B cell (primary cell): ENCODE measurements at regions not wholly inside any gene's neighbourhood (a gene's known extent, or its start where the extent isn't known, plus 50 kb on each side); places are given as distances from the start of the nearest gene placed in this dataset.

Experiments
- ATAC-seq: fragments of 200-7000 bp; cut with Tn5 transposase; one replicate; pipeline ENCODE4 v1.10.0; 2021; ENCODE audit warnings: low read depth, mild to moderate bottlenecking, moderate number of reproducible peaks, moderate library complexity
- CTCF ChIA-PET: fragments of 350-600 bp; sonication (Branson Sonifier 250); formaldehyde crosslinking; loops from one replicate; lab custom pipeline; 2021; ENCODE audit warnings: antibody characterized with exemption, inconsistent platforms; lab: Charles Lee
- POLR2A ChIA-PET: fragments of 350-600 bp; sonication (Branson Sonifier 250); formaldehyde crosslinking; loops from one replicate; lab custom pipeline; 2021; ENCODE audit warnings: antibody characterized with exemption; lab: Charles Lee
- DNase-seq: peaks from one replicate; pipeline ENCODE4 v3.0.0; 2013
- H2AFZ ChIP-seq: 2 replicates; pipeline ENCODE4 v1.6.1; 2012; ENCODE audit warnings: mild to moderate bottlenecking, low read depth, low read length; ENCODE audit not compliant: insufficient read depth, poor library complexity, severe bottlenecking
- H3K27ac ChIP-seq, 2 donors: 1 replicate in 1 of 2; 2 replicates in 1 of 2; pipeline ENCODE4 v1.5.1; 2012 to 2013; ENCODE audit warnings: low read length in 2 of 2, mild to moderate bottlenecking in 2 of 2, moderate library complexity in 1 of 2
- H3K27me3 ChIP-seq, 4 experiments: fragments of 200-600 bp in 1 of 4; sonication (generic) in 1 of 4; replicated peaks in 1 of 4; 1 replicate in 2 of 4; 2 replicates in 2 of 4; pipeline versions ENCODE4 v1.6.1 to v1.7.0; 2013 to 2016; ENCODE audit warnings: low read length in 3 of 4, mild to moderate bottlenecking in 2 of 4, mixed read lengths in 1 of 4, moderate library complexity in 1 of 4; ENCODE audit not compliant: insufficient read depth in 4 of 4, control insufficient read depth in 3 of 4; ENCODE audit errors: control extremely low read depth in 1 of 4
- H3K36me3 ChIP-seq, 2 experiments: replicated peaks in 1 of 2; 1 replicate in 1 of 2; 2 replicates in 1 of 2; pipeline versions ENCODE4 v1.6.1 to v1.7.1; 2013; ENCODE audit warnings: low read length in 1 of 2; ENCODE audit not compliant: insufficient read depth in 2 of 2, control insufficient read depth in 1 of 2; ENCODE audit errors: control extremely low read depth in 1 of 2, extremely low read depth in 1 of 2
- H3K4me1 ChIP-seq, 2 donors: fragments of 200-600 bp in 1 of 2; sonication (generic) in 1 of 2; 1 replicate in 1 of 2; 2 replicates in 1 of 2; pipeline versions ENCODE4 v1.5.1 to v1.6.1; 2013 to 2017; ENCODE audit warnings: low read length in 2 of 2; ENCODE audit not compliant: control insufficient read depth in 2 of 2, insufficient read depth in 2 of 2
- H3K4me2 ChIP-seq: replicated peaks from 2 replicates; pipeline ENCODE3; 2012; ENCODE audit warnings: mild to moderate bottlenecking, low read depth, low read length; ENCODE audit not compliant: poor library complexity, severe bottlenecking
- H3K4me3 ChIP-seq, 5 experiments: fragments of 200-600 bp in 1 of 5; sonication (generic) in 1 of 5; 1 replicate in 3 of 5; 2 replicates in 2 of 5; pipeline versions ENCODE4 v1.5.1 to v1.7.0; 2011 to 2016; ENCODE audit warnings: low read length in 4 of 5, mild to moderate bottlenecking in 4 of 5, low read depth in 2 of 5, control low read depth in 1 of 5, moderate library complexity in 1 of 5; ENCODE audit not compliant: insufficient read depth in 1 of 5; ENCODE audit errors: control extremely low read depth in 1 of 5, extremely low read depth in 1 of 5
- H3K79me2 ChIP-seq: fragments of 200-600 bp; sonication (generic); one replicate; pipeline ENCODE4 v1.6.0; 2016; ENCODE audit warnings: low read length; ENCODE audit not compliant: control insufficient read depth, insufficient read depth
- H3K9ac ChIP-seq: fragments of 200-600 bp; sonication (generic); 2 replicates; pipeline ENCODE4 v1.6.1; 2017; ENCODE audit warnings: mild to moderate bottlenecking, low read length, moderate library complexity
- H3K9me3 ChIP-seq, 3 donors: one replicate each; pipeline versions ENCODE4 v1.6.1 to v1.7.1; 2013; ENCODE audit warnings: low read length in 2 of 3; ENCODE audit not compliant: control insufficient read depth in 2 of 3, insufficient read depth in 1 of 3; ENCODE audit errors: control extremely low read depth in 1 of 3
- H4K20me1 ChIP-seq: 2 replicates; pipeline ENCODE4 v1.6.0; 2012; ENCODE audit warnings: mild to moderate bottlenecking, low read length; ENCODE audit not compliant: insufficient read depth, control insufficient read depth, poor library complexity, severe bottlenecking
- H3K27ac Mint-ChIP-seq: one replicate; pipeline ENCODE4 v1.8.0; 2021; ENCODE audit warnings: mixed read lengths
- H3K27me3 Mint-ChIP-seq: one replicate; pipeline ENCODE4 v1.8.0; 2021; ENCODE audit warnings: mixed read lengths
- H3K4me1 Mint-ChIP-seq: one replicate; pipeline ENCODE4 v1.8.0; 2021; ENCODE audit warnings: mixed read lengths
- H3K4me3 Mint-ChIP-seq: one replicate; pipeline ENCODE4 v1.8.0; 2021; ENCODE audit warnings: mixed read lengths
- H3K9me3 Mint-ChIP-seq: one replicate; pipeline ENCODE4 v1.8.0; 2022; ENCODE audit warnings: mixed read lengths; ENCODE audit not compliant: insufficient read depth
- EZH2 ChIP-seq: IDR thresholded peaks from 2 replicates; pipeline ENCODE4 v1.6.1; 2012; ENCODE audit warnings: borderline replicate concordance, low read depth, mild to moderate bottlenecking, moderate library complexity, low read length; ENCODE audit not compliant: insufficient read depth, poor library complexity, severe bottlenecking
- WGBS: methylation state at CpG from one replicate; pipeline ENCODE4 v1.1.5; 2013; ENCODE audit warnings: missing lambda C conversion rate; ENCODE audit not compliant: insufficient coverage; 5-methylcytosine and 5-hydroxymethylcytosine counted together
- intact Hi-C: fragments of 100-400 bp; cut with micrococcal nuclease; formaldehyde crosslinking; loops from one replicate; pipeline ENCODE4 v1.10.0; 2022
- TF ChIP-seq, protein P1 (sequence below): fragments of 200-600 bp; IDR thresholded peaks from one replicate; pipeline ENCODE4 v1.8.0; 2022; ENCODE audit warnings: antibody characterized with exemption, mild to moderate bottlenecking

DNA sequence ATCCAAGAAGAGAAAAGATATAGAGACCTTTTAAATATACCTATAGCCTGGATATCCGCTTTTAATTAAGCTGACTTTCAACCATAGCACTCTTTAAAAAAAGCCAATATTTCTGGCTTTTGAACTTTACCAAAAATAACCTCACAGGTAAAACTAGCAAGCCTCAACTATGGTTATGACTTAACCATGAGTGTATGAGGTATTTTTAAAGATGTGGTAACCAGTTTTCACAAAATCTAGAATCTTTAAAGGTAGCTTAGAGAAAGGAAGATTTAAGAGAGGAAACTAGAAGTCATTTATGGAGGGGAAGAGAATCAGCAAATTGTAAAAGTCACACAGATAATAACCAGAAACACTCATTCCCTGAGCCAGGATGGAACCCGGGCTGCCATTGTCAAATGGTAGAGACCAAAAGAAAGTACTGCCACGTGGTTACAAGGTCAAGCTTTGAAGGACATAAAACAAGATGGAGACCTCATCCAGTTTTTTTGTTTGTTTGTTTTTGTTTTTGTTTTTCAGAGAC lies 288.4 kb upstream of the RGS18 start:
- Histone ChIP-seq H2AFZ (no peak overlapping the region), H3K4me1 (no peaks in the 10 kb centered on the region), H3K27me3 (no peaks in the 10 kb centered on the region), H4K20me1 (no peaks in the 10 kb centered on the region), H3K4me2 (no peak overlapping the region), H3K9ac (no peak overlapping the region), H3K4me3 (no peak overlapping the region), H3K27ac (no peak overlapping the region), H3K36me3 (no peaks in the 10 kb centered on the region), H3K9me3 (peaks cover 0 to 3% (median 0%) of the 10 kb centered on the region in 3 donors), H3K79me2 (no peaks in the 10 kb centered on the region)
- no peak for ATAC-seq
- 68% methylated on average over 2 of the region's 3 CpGs for WGBS
- ChIA-PET CTCF (no interaction called here), POLR2A (no interaction called here)
- DNase-seq: no peak
- intact Hi-C loops: no loop called here
- Mint-ChIP-seq H3K27ac (no peak overlapping the region), H3K27me3 (no peaks in the 10 kb centered on the region), H3K4me1 (no peaks in the 10 kb centered on the region), H3K9me3 (no peaks in the 10 kb centered on the region), H3K4me3 (no peak overlapping the region)
- TF ChIP-seq, protein P1, sequence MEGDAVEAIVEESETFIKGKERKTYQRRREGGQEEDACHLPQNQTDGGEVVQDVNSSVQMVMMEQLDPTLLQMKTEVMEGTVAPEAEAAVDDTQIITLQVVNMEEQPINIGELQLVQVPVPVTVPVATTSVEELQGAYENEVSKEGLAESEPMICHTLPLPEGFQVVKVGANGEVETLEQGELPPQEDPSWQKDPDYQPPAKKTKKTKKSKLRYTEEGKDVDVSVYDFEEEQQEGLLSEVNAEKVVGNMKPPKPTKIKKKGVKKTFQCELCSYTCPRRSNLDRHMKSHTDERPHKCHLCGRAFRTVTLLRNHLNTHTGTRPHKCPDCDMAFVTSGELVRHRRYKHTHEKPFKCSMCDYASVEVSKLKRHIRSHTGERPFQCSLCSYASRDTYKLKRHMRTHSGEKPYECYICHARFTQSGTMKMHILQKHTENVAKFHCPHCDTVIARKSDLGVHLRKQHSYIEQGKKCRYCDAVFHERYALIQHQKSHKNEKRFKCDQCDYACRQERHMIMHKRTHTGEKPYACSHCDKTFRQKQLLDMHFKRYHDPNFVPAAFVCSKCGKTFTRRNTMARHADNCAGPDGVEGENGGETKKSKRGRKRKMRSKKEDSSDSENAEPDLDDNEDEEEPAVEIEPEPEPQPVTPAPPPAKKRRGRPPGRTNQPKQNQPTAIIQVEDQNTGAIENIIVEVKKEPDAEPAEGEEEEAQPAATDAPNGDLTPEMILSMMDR: no peak
- TF ChIP-seq EZH2: no peak

DNA sequence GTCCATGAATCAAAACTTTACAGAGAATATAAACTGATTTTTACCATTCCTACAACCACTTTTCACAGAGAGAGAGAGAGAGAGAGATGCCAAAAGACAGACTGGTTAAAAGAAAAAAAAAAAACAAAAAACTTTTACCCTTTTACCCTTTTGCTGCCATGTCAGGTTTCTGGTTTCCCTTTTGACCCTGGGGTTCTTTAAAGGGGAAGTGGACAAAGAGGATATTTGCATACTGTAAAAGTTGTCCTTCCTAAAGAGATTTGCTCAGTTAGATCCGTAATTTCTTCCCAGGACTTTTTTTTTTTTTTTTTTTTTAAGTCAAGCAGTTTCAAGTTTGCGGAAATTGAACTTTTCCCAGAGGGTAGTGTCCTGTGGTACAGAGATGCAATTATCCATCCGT lies 287.8 kb upstream of the RGS18 start:
- WGBS: 100% methylated on average over 1 of the region's 3 CpGs
- peaks cover 0 to 3% (median 0%) of the 10 kb centered on the region in 3 donors for H3K9me3 ChIP-seq
- Mint-ChIP-seq H3K9me3 (no peaks in the 10 kb centered on the region), H3K27me3 (no peaks in the 10 kb centered on the region), H3K4me3 (no peak overlapping the region), H3K4me1 (no peaks in the 10 kb centered on the region), H3K27ac (no peak overlapping the region)
- H3K4me2 ChIP-seq: no peak overlapping the region
- H3K79me2 ChIP-seq: no peaks in the 10 kb centered on the region
- no peak overlapping the region for H3K9ac ChIP-seq
- POLR2A ChIA-PET: no interaction called here
- no peaks in the 10 kb centered on the region for H3K4me1 ChIP-seq
- H3K27me3 ChIP-seq: no peaks in the 10 kb centered on the region
- H3K4me3 ChIP-seq: no peak overlapping the region
- H4K20me1 ChIP-seq: no peaks in the 10 kb centered on the region
- H3K36me3 ChIP-seq: no peaks in the 10 kb centered on the region
- CTCF ChIA-PET: no interaction called here
- H3K27ac ChIP-seq: no peak overlapping the region
- intact Hi-C loops: no loop called here
- no peak for ATAC-seq
- no peak for DNase-seq
- TF ChIP-seq EZH2: no peak
- TF ChIP-seq, protein P1: no peak
- no peak overlapping the region for H2AFZ ChIP-seq
